H1 (cell line): ENCODE measurements at regions not wholly inside any gene's neighbourhood (a gene's known extent, or its start where the extent isn't known, plus 50 kb on each side); places are given as distances from the start of the nearest gene placed in this dataset.

Experiments
- CTCF ChIA-PET: fragments of 300-600 bp; sonication (Branson Sonifier 250); formaldehyde crosslinking; loops from one replicate; lab custom pipeline; 2021; ENCODE audit not compliant: partially characterized antibody; lab: Charles Lee
- POLR2A ChIA-PET: fragments of 300-600 bp; sonication (Branson Sonifier 250); formaldehyde crosslinking; loops from one replicate; lab custom pipeline; 2021; ENCODE audit warnings: inconsistent platforms; ENCODE audit not compliant: partially characterized antibody; lab: Charles Lee
- DNase-seq, 2 experiments: peaks; one replicate each; pipeline versions ENCODE4 v3.0.0 to v3.0.0-alpha.2; 2010 to 2022; ENCODE audit warnings: low spot score in 2 of 2, low read depth in 1 of 2, mixed read lengths in 1 of 2
- FAIRE-seq: peaks from 2 replicates; lab custom pipeline; 2011; peaks lifted over from hg19 to GRCh38; lab: Jason Lieb, UNC
- H2AFZ ChIP-seq: 2 replicates; pipeline ENCODE4 v1.8.1; 2012; ENCODE audit warnings: low read length, inconsistent platforms
- H2AK5ac ChIP-seq: 2 replicates; pipeline ENCODE4 v1.6.1; 2013; ENCODE audit warnings: low read depth, low read length
- H2BK120ac ChIP-seq: replicated peaks from 2 replicates; pipeline ENCODE3; 2013; ENCODE audit warnings: low read depth, low read length, inconsistent platforms
- H2BK12ac ChIP-seq: 2 replicates; pipeline ENCODE4 v1.6.1; 2013; ENCODE audit warnings: low read depth, low read length
- H2BK15ac ChIP-seq: 2 replicates; pipeline ENCODE4 v1.6.1; 2013; ENCODE audit warnings: low read length
- H2BK20ac ChIP-seq: 2 replicates; pipeline ENCODE4 v1.6.1; 2013; ENCODE audit warnings: low read length
- H2BK5ac ChIP-seq: 2 replicates; pipeline ENCODE4 v1.6.1; 2013; ENCODE audit warnings: low read depth, low read length
- H3K14ac ChIP-seq: 2 replicates; pipeline ENCODE4 v1.6.1; 2013; ENCODE audit warnings: inconsistent platforms; ENCODE audit not compliant: insufficient read length
- H3K18ac ChIP-seq: 2 replicates; pipeline ENCODE4 v1.6.1; 2013; ENCODE audit warnings: low read length; ENCODE audit errors: extremely low read depth
- H3K23ac ChIP-seq: 2 replicates; pipeline ENCODE4 v1.6.1; 2013; ENCODE audit warnings: inconsistent platforms; ENCODE audit not compliant: insufficient read length
- H3K23me2 ChIP-seq: 2 replicates; pipeline ENCODE4 v1.6.1; 2013; ENCODE audit warnings: low read depth, low read length
- H3K27ac ChIP-seq: 2 replicates; pipeline ENCODE4 v1.6.1; 2011; ENCODE audit warnings: low read depth, low read length, inconsistent platforms
- H3K27me3 ChIP-seq, 4 experiments: replicated peaks in 1 of 4; 1 replicate in 1 of 4; 2 replicates in 3 of 4; pipeline versions ENCODE4 v1.6.1 to v1.8.1; 2011 to 2013; ENCODE audit warnings: low read length in 3 of 4, mild to moderate bottlenecking in 3 of 4, inconsistent platforms in 2 of 4, mixed read lengths in 2 of 4, moderate library complexity in 1 of 4; ENCODE audit not compliant: control insufficient read depth in 3 of 4, insufficient read depth in 3 of 4; ENCODE audit errors: extremely low read depth in 1 of 4
- H3K36me3 ChIP-seq, 4 experiments: 2 replicates each; pipeline versions ENCODE4 v1.6.1 to v1.8.1; 2011 to 2013; ENCODE audit warnings: mild to moderate bottlenecking in 4 of 4, low read length in 3 of 4, moderate library complexity in 2 of 4, control low read depth in 1 of 4, inconsistent platforms in 1 of 4; ENCODE audit not compliant: insufficient read depth in 4 of 4, control insufficient read depth in 2 of 4
- H3K4ac ChIP-seq: replicated peaks from 2 replicates; pipeline ENCODE3; 2013; ENCODE audit warnings: low read length, low read depth, mixed read lengths, inconsistent platforms; ENCODE audit not compliant: insufficient read length
- H3K4me1 ChIP-seq, 4 experiments: replicated peaks in 1 of 4; 1 replicate in 1 of 4; 2 replicates in 3 of 4; pipeline versions ENCODE4 v1.6.1 to v1.8.1; 2011 to 2013; ENCODE audit warnings: low read length in 3 of 4, inconsistent platforms in 2 of 4, mixed read lengths in 1 of 4; ENCODE audit not compliant: insufficient read depth in 4 of 4, control insufficient read depth in 3 of 4
- H3K4me2 ChIP-seq, 2 experiments: 2 replicates each; pipeline versions ENCODE4 v1.6.1 to v1.8.1; 2011 to 2013; ENCODE audit warnings: low read depth in 2 of 2, low read length in 2 of 2, control low read depth in 1 of 2, inconsistent platforms in 1 of 2, mild to moderate bottlenecking in 1 of 2; ENCODE audit not compliant: insufficient read depth in 1 of 2
- H3K4me3 ChIP-seq, 4 experiments: fragments of 200-600, 300-600 bp in 1 of 4; sonication (generic), shearing (Covaris generic), sonication (Bioruptor Twin) in 1 of 4; 2 replicates each; pipeline versions ENCODE4 v1.5.1 to v1.8.1; 2011 to 2016; ENCODE audit warnings: low read length in 4 of 4, low read depth in 3 of 4, control low read depth in 2 of 4, inconsistent platforms in 2 of 4, mild to moderate bottlenecking in 2 of 4, mixed read lengths in 1 of 4, moderate library complexity in 1 of 4; ENCODE audit not compliant: insufficient read depth in 2 of 4; ENCODE audit errors: extremely low read depth in 1 of 4
- H3K56ac ChIP-seq: replicated peaks from 2 replicates; pipeline ENCODE3; 2013; ENCODE audit warnings: low read depth, mild to moderate bottlenecking, mixed read lengths, low read length, inconsistent platforms; ENCODE audit not compliant: insufficient read length
- H3K79me1 ChIP-seq: 2 replicates; pipeline ENCODE4 v1.6.1; 2013; ENCODE audit warnings: low read depth, low read length, control low read depth
- H3K79me2 ChIP-seq, 2 experiments: 2 replicates each; pipeline versions ENCODE4 v1.6.1 to v1.8.1; 2012 to 2013; ENCODE audit warnings: low read length in 2 of 2, mild to moderate bottlenecking in 2 of 2, inconsistent platforms in 1 of 2; ENCODE audit not compliant: insufficient read depth in 2 of 2, control insufficient read depth in 1 of 2
- H3K9ac ChIP-seq, 4 experiments: replicated peaks in 1 of 4; 1 replicate in 1 of 4; 2 replicates in 3 of 4; pipeline versions ENCODE4 v1.6.1 to v1.8.1; 2011 to 2013; ENCODE audit warnings: low read depth in 3 of 4, low read length in 3 of 4, control low read depth in 2 of 4, mild to moderate bottlenecking in 2 of 4, moderate library complexity in 2 of 4, inconsistent platforms in 1 of 4; ENCODE audit errors: extremely low read depth in 1 of 4
- H3K9me3 ChIP-seq, 2 experiments: 2 replicates each; pipeline versions ENCODE4 v1.6.1 to v1.8.1; 2012 to 2013; ENCODE audit warnings: mild to moderate bottlenecking in 2 of 2, moderate library complexity in 2 of 2, control low read depth in 1 of 2, inconsistent platforms in 1 of 2, low read depth in 1 of 2, low read length in 1 of 2, mixed read lengths in 1 of 2; ENCODE audit not compliant: insufficient read depth in 2 of 2
- H4K20me1 ChIP-seq, 2 experiments: replicated peaks in 1 of 2; 2 replicates each; pipeline versions ENCODE3 to v1.8.1; 2011 to 2013; ENCODE audit warnings: inconsistent platforms in 2 of 2, low read length in 2 of 2, mild to moderate bottlenecking in 1 of 2; ENCODE audit not compliant: insufficient read depth in 2 of 2, control insufficient read depth in 1 of 2
- H4K5ac ChIP-seq: 2 replicates; pipeline ENCODE4 v1.6.1; 2013; ENCODE audit warnings: low read length, low read depth, mixed read lengths, inconsistent platforms; ENCODE audit not compliant: insufficient read length
- H4K8ac ChIP-seq: 2 replicates; pipeline ENCODE4 v1.8.0; 2013; ENCODE audit warnings: mild to moderate bottlenecking, moderate library complexity, low read length, inconsistent platforms; ENCODE audit not compliant: insufficient read depth; ENCODE audit errors: extremely low read depth
- H4K91ac ChIP-seq: replicated peaks from 2 replicates; pipeline ENCODE3; 2013; ENCODE audit warnings: low read length, mixed read lengths, inconsistent platforms; ENCODE audit not compliant: insufficient read length
- EGR1 ChIP-seq: IDR thresholded peaks from 2 replicates; pipeline ENCODE4 v1.6.1; 2011; ENCODE audit warnings: low read depth, low read length, borderline replicate concordance
- EZH2 ChIP-seq: fragments of 200-600 bp; sonication (generic); IDR thresholded peaks from 2 replicates; pipeline ENCODE4 v1.7.1; 2012; ENCODE audit warnings: low read depth, mild to moderate bottlenecking, moderate library complexity, low read length, inconsistent platforms; ENCODE audit not compliant: severe bottlenecking
- HDAC6 ChIP-seq: IDR thresholded peaks from one replicate; pipeline ENCODE4 v1.7.1; 2012; ENCODE audit warnings: low read depth, mild to moderate bottlenecking, inconsistent platforms, low read length, moderate library complexity
- SP4 ChIP-seq: IDR thresholded peaks from 2 replicates; pipeline ENCODE4 v1.6.1; 2012; ENCODE audit warnings: low read length, inconsistent platforms
- USF2 ChIP-seq: IDR thresholded peaks from 2 replicates; pipeline ENCODE4 v1.6.1; 2011; ENCODE audit warnings: low read length, improper control_type of control experiment
- WGBS, 2 experiments: shearing (Covaris generic) in 1 of 2; methylation state at CpG; one replicate each; pipeline versions ENCODE4 v1.1.6 to v1.1.7; 2013 to 2015; ENCODE audit warnings: low lambda C conversion rate in 2 of 2, mixed read lengths in 2 of 2, inconsistent platforms in 1 of 2, low coverage in 1 of 2, missing lambda C conversion rate in 1 of 2; ENCODE audit not compliant: insufficient replicate concordance in 2 of 2, insufficient coverage in 1 of 2, insufficient read length in 1 of 2; ENCODE audit errors: extremely low coverage in 1 of 2, missing lambda C conversion rate in 1 of 2; 5-methylcytosine and 5-hydroxymethylcytosine counted together

GRCh38 chr12:28905220-28905955 lies 243.7 kb upstream of the FAR2 start:
- Histone ChIP-seq H3K23ac (no peak overlapping the region), H3K36me3 (no peaks in the 10 kb centered on the region), H3K4me3 (no peak overlapping the region), H3K18ac (no peak overlapping the region), H3K4ac (no peak overlapping the region), H3K4me1 (no peaks in the 10 kb centered on the region), H4K91ac (no peak overlapping the region), H3K4me2 (no peak overlapping the region), H2AK5ac (no peak overlapping the region), H3K9ac (no peak overlapping the region), H3K79me1 (no peaks in the 10 kb centered on the region), H3K27ac (no peak overlapping the region), H3K27me3 (no peaks in the 10 kb centered on the region), H3K9me3 (peaks cover 7 to 10% of the 10 kb centered on the region in 2 experiments; a peak in 2 of 4 replicates), H4K5ac (no peak overlapping the region), H4K20me1 (no peaks in the 10 kb centered on the region), H2BK5ac (no peak overlapping the region), H2BK20ac (no peak overlapping the region), H2BK15ac (no peak overlapping the region), H2BK120ac (no peak overlapping the region), H3K56ac (no peak overlapping the region), H2AFZ (no peak overlapping the region), H3K23me2 (no peaks in the 10 kb centered on the region), H3K79me2 (no peaks in the 10 kb centered on the region), H3K14ac (no peak overlapping the region), H4K8ac (no peak overlapping the region), H2BK12ac (no peak overlapping the region)
- FAIRE-seq (no peak), DNase-seq (no peak)
- ChIA-PET POLR2A (no interaction called here), CTCF (no interaction called here)
- WGBS, 2 experiments = 93% methylated on average over 1 of the region's 1 CpG; no CpG with 5 or more reads in 1 of the 2 experiments
- no peak for TF ChIP-seq EGR1
- no peak for TF ChIP-seq SP4
- TF ChIP-seq HDAC6 = no peak
- no peak for TF ChIP-seq EZH2
- no peak for TF ChIP-seq USF2
